Neuron (in vitro differentiated cells): ENCODE measurements at regions not wholly inside any gene's neighbourhood (a gene's known extent, or its start where the extent isn't known, plus 50 kb on each side); places are given as distances from the start of the nearest gene placed in this dataset.
A peak's percentile ranks its signal among the peaks of the same experiment; 100 is the strongest.

ENCODE experiments used
- H2AFZ ChIP-seq: one replicate; pipeline ENCODE4 v1.6.1; 2013; ENCODE audit warnings: low read depth, mild to moderate bottlenecking, inconsistent platforms, low read length, moderate library complexity
- H3K27me3 ChIP-seq: one replicate; pipeline ENCODE4 v1.6.1; 2013; ENCODE audit warnings: low read length; ENCODE audit not compliant: insufficient read depth
- H3K36me3 ChIP-seq: one replicate; pipeline ENCODE4 v1.6.1; 2013; ENCODE audit warnings: low read length; ENCODE audit not compliant: insufficient read depth
- H3K4me1 ChIP-seq: one replicate; pipeline ENCODE4 v1.6.1; 2013; ENCODE audit warnings: low read length; ENCODE audit not compliant: insufficient read depth
- H3K4me3 ChIP-seq: 2 replicates; pipeline ENCODE4 v1.5.1; 2013; ENCODE audit warnings: mild to moderate bottlenecking, low read length, moderate library complexity
- H3K9me3 ChIP-seq: one replicate; pipeline ENCODE4 v1.6.1; 2013; ENCODE audit warnings: low read length

- Histone ChIP-seq H2AFZ (no peak overlapping the region), H3K4me1 (peaks cover 57% of the 10 kb centered on the region), H3K36me3 (no peaks in the 10 kb centered on the region), H3K9me3 (no peaks in the 10 kb centered on the region), H3K4me3 (peak overlapping the region; percentile 12), H3K27me3 (no peaks in the 10 kb centered on the region)
These were observed 263.1 kb upstream of the RGMB start for GRCh38 chr5:98510143-98510985.

DNA sequence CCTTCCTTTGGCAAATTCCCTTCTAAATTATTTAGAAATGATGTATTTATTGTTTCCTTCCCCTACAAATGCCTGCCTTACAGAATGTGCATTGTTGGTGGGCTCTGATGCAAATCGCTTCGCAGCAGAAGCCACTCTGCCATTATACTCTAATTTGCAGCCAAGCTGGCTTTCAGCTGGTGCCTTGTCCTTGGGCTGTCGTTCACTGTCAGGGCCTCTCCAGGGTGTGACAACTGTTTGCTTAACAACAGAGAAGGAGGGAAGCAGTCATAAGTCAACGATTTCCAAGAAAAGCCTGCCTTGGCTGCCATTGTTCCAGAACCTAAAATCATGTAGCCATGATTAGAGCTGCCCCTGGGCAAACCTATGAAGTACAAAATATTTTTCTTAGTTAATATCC is 260.1 kb upstream of the RGMB start:
- Histone ChIP-seq H2AFZ (peak overlapping the region; percentile 27), H3K4me3 (no peak overlapping the region), H3K4me1 (peaks cover 68% of the 10 kb centered on the region), H3K27me3 (no peaks in the 10 kb centered on the region), H3K36me3 (no peaks in the 10 kb centered on the region), H3K9me3 (no peaks in the 10 kb centered on the region)

- H2AFZ ChIP-seq: no peak overlapping the region
- H3K4me1 ChIP-seq: peaks cover 60% of the 10 kb centered on the region
- no peak overlapping the region for H3K4me3 ChIP-seq
- H3K27me3 ChIP-seq: no peaks in the 10 kb centered on the region
- H3K36me3 ChIP-seq: no peaks in the 10 kb centered on the region
- no peaks in the 10 kb centered on the region for H3K9me3 ChIP-seq
These were observed 259.2 kb upstream of the RGMB start for GRCh38 chr5:98514215-98514614.

DNA sequence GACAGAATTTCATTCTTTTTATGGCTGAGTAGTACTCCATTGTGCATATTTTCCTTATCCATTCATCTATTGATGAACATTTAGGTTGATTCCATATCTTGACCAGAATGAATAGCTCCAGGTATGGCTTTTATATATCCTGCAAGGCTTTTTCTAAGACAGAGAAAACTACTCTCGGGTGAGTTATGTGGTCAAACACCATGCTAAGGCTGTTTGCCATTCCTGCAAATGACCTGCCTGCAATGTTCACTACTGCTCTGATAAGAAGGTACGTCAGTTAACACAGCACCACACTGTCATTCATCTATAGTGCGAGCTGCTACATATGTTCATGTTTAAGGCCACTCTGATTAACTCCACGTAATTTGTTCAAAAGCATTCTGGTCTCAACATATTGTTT is 256.8 kb upstream of the RGMB start:
- peaks cover 40% of the 10 kb centered on the region for H3K4me1 ChIP-seq
- no peaks in the 10 kb centered on the region for H3K27me3 ChIP-seq
- no peak overlapping the region for H2AFZ ChIP-seq
- no peaks in the 10 kb centered on the region for H3K9me3 ChIP-seq
- no peaks in the 10 kb centered on the region for H3K36me3 ChIP-seq
- H3K4me3 ChIP-seq: no peak overlapping the region

GRCh38 chr5:98517560-98518366 is 255.7 kb upstream of the RGMB start:
- Histone ChIP-seq H3K4me3 (no peak overlapping the region), H2AFZ (no peak overlapping the region), H3K27me3 (no peaks in the 10 kb centered on the region), H3K36me3 (no peaks in the 10 kb centered on the region), H3K9me3 (no peaks in the 10 kb centered on the region), H3K4me1 (peaks cover 31% of the 10 kb centered on the region)

GRCh38 chr5:98518754-98519153 is 254.7 kb upstream of the RGMB start:
- H3K36me3 ChIP-seq: no peaks in the 10 kb centered on the region
- no peak overlapping the region for H3K4me3 ChIP-seq
- no peaks in the 10 kb centered on the region for H3K9me3 ChIP-seq
- no peaks in the 10 kb centered on the region for H3K27me3 ChIP-seq
- peaks cover 22% of the 10 kb centered on the region for H3K4me1 ChIP-seq
- H2AFZ ChIP-seq: no peak overlapping the region

DNA sequence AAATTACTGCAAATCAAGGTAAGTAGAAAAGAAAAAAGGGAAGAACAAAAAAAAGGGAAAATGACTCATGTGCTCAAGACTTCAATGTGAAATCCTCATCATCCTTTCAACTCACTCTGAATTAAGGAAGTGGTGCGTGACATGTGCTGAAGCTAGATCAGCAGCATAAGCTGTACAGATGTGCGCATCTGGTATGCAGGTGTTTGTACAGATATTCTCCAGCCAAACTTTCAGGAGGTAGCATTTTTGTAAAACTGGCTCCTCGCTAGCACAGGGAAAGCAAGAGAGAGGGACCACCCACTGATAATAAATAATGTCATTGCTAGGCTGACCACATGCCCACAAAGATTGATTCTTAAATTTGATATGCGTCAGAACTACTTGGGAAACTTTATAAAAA is 253.9 kb upstream of the RGMB start:
- H3K9me3 ChIP-seq: no peaks in the 10 kb centered on the region
- no peak overlapping the region for H2AFZ ChIP-seq
- peaks cover 15% of the 10 kb centered on the region for H3K4me1 ChIP-seq
- H3K27me3 ChIP-seq: no peaks in the 10 kb centered on the region
- no peak overlapping the region for H3K4me3 ChIP-seq
- H3K36me3 ChIP-seq: no peaks in the 10 kb centered on the region

- H3K27me3 ChIP-seq: no peaks in the 10 kb centered on the region
- H3K9me3 ChIP-seq: no peaks in the 10 kb centered on the region
- H2AFZ ChIP-seq: no peak overlapping the region
- peaks cover 15% of the 10 kb centered on the region for H3K4me1 ChIP-seq
- no peak overlapping the region for H3K4me3 ChIP-seq
- H3K36me3 ChIP-seq: no peaks in the 10 kb centered on the region
These were observed 251.6 kb upstream of the RGMB start for GRCh38 chr5:98521821-98522220.

- H2AFZ ChIP-seq: no peak overlapping the region
- peaks cover 5% of the 10 kb centered on the region for H3K4me1 ChIP-seq
- no peak overlapping the region for H3K4me3 ChIP-seq
- no peaks in the 10 kb centered on the region for H3K27me3 ChIP-seq
- H3K9me3 ChIP-seq: no peaks in the 10 kb centered on the region
- H3K36me3 ChIP-seq: no peaks in the 10 kb centered on the region
These were observed 248.7 kb upstream of the RGMB start for GRCh38 chr5:98524773-98525172.

- H3K27me3 ChIP-seq: no peaks in the 10 kb centered on the region
- no peaks in the 10 kb centered on the region for H3K36me3 ChIP-seq
- H3K4me1 ChIP-seq: peaks cover 5% of the 10 kb centered on the region
- H2AFZ ChIP-seq: no peak overlapping the region
- H3K9me3 ChIP-seq: no peaks in the 10 kb centered on the region
- no peak overlapping the region for H3K4me3 ChIP-seq
These were observed 245.6 kb upstream of the RGMB start for GRCh38 chr5:98527846-98528245.

GRCh38 chr5:98529321-98529720 is 244.1 kb upstream of the RGMB start:
- Histone ChIP-seq H3K4me3 (no peak overlapping the region), H3K36me3 (no peaks in the 10 kb centered on the region), H3K27me3 (no peaks in the 10 kb centered on the region), H3K4me1 (peaks cover 5% of the 10 kb centered on the region), H3K9me3 (no peaks in the 10 kb centered on the region), H2AFZ (no peak overlapping the region)

DNA sequence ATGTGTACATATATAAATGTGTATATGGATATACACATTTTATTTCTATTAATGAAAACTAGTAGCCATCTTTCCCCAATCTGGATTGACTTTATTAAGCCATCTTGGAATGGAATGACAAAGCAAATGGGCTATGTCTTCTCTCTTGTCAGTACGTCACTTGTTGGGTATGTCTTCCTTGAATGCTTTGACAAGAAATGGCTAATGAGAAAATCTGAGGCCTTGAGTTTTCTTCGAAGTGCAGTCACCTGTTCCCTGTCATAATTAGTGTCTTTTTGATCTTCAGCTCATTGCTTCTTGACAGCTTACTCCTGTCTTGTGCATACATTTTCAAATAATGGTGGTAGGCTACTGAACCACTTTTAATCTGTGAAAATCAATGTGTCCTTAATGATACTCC is 243.2 kb upstream of the RGMB start:
- H3K4me3 ChIP-seq: no peak overlapping the region
- no peaks in the 10 kb centered on the region for H3K9me3 ChIP-seq
- no peaks in the 10 kb centered on the region for H3K36me3 ChIP-seq
- H3K4me1 ChIP-seq: peaks cover 5% of the 10 kb centered on the region
- no peaks in the 10 kb centered on the region for H3K27me3 ChIP-seq
- no peak overlapping the region for H2AFZ ChIP-seq

- Histone ChIP-seq H2AFZ (no peak overlapping the region), H3K27me3 (no peaks in the 10 kb centered on the region), H3K4me3 (no peak overlapping the region), H3K36me3 (no peaks in the 10 kb centered on the region), H3K9me3 (peaks cover 2% of the 10 kb centered on the region), H3K4me1 (peaks cover 7% of the 10 kb centered on the region)
These were observed 237.6 kb upstream of the RGMB start for GRCh38 chr5:98535901-98536300.
